GM13976 (cell line): ENCODE measurements at regions not wholly inside any gene's neighbourhood (a gene's known extent, or its start where the extent isn't known, plus 50 kb on each side); places are given as distances from the start of the nearest gene placed in this dataset.

ENCODE experiments used
- DNase-seq: peaks from one replicate; pipeline ENCODE4 v3.0.0; 2012; ENCODE audit warnings: low spot score
- CTCF ChIP-seq: IDR thresholded peaks from 2 replicates; pipeline ENCODE4 v1.5.1; 2012; ENCODE audit warnings: borderline replicate concordance, mild to moderate bottlenecking; ENCODE audit not compliant: insufficient read depth; ENCODE audit errors: extremely low read depth, missing control alignments, control extremely low read depth
- in situ Hi-C: fragments of 300-500 bp; cut with MboI; formaldehyde crosslinking; loops from one replicate; pipeline ENCODE4 v1.12.0; 2022; ENCODE audit warnings: low sequenced_read_pairs, mixed read lengths, inconsistent platforms; ENCODE audit not compliant: unreplicated experiment

DNA sequence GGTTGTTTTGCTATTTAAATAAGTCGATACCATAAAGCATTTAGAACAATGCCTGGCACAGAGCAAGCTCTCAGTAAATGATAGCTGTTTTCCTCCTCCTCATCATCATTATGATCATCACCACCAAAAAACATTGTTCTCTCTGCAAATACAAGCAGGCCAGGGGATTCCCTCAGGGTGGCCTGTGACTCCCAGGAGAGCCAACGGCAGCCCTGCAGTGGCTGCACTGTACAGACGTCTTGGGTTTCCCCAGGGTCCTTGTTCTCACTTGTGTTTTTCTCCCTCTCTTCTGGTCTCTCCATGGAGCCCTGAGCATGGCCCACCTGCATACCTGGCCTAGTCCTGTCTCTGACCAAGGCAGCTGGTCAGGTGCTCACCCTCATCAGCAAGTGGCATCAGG lies 290.9 kb upstream of the PWP1 start:
- no peak for TF ChIP-seq CTCF
- peak; percentile 28 for DNase-seq
- in situ Hi-C loops: no loop called here

DNA sequence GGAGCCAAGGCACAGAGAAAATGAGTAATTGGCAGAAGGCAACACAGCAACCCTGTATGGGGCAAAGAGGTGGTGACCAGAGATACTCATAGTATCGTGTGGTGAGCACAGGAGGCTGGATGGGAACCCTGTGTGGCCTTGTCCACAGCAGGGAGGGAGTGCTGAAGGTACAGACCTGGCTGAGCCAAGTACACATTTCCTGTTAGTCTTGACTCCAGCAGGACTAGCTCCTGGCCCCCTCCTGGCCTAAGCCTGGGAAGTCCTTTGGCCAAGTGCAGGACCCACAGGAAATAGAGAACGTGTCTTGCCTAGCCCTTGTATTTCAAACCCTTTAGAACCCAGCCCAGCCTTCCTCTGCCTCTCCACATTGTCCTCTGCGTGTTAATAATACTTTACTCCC lies 289.8 kb upstream of the PWP1 start:
- no peak for TF ChIP-seq CTCF
- DNase-seq: no peak
- in situ Hi-C loops: no loop called here

GRCh38 chr12:107396991-107397390 lies 288.6 kb upstream of the PWP1 start:
- no peak for TF ChIP-seq CTCF
- no peak for DNase-seq
- in situ Hi-C loops: no loop called here

DNA sequence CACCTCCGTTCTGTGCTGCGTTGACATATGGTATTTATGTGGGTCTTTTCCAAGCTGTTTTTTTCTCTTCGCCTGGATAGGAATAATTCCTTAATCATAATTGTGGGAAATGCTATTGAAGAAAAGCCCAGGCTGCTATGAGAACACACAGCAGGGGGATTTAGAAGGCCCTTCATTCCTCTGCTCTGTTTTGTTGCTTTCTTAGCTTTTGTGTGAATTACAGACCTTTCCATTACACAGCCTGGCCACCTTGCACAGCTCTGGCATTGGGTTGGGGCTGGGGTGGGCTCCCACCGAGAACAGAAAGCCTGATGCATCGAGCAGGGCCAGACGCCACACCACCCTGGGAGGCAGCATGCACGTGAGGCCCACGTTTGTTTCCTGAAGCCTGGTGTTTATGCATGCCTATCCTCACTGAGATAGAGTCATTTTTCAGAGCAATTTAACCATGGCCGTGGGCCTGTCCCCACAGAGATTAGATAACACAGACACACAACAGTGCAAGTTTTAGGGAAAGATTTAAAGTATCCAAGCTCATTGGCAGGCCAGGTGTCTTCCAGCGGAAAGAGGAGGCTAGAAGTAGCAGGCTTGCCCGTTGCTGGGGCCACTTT lies 287.6 kb upstream of the PWP1 start:
- in situ Hi-C loops: no loop called here
- TF ChIP-seq CTCF: no peak
- DNase-seq: no peak

- TF ChIP-seq CTCF: no peak
- DNase-seq: no peak
- in situ Hi-C loops: no loop called here
Observed at GRCh38 chr12:107399046-107399445, 286.6 kb upstream of the PWP1 start.

DNA sequence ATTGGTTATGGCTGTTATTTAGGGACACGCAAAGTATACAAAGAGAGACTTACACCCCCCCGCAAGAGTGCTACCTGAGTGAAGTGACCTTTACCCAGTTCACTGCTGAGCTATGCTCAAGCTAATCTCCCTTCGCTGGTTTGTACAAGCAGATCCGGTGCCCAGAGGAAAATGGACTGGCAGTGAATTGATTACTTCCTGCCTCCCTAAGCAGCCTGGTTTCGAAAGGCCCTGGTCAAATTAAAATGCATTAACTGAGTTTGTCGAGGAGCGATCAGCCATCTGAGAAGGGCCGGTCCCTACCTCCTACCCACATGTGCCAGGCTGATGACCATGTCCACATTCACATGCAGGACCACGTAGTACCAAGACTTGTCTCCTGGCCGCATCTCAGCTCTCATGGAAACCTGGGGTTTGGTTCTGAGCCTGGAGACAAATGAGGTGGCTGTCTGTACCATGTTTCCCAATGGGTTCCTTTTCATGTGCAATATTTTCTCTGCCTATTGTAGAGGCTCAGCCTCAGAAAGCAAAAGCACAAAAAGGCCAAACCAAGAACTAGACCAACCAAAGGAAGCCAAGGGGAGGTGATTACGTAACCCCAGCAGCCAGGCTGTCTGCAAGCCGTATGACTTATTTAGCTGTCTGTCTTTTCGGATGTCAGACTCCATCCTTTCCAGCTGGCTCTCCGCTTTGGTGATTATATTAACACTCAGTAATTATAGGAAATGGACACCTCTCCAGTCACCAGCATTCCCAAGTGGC lies 284.7 kb upstream of the PWP1 start:
- no peak for DNase-seq
- no peak for TF ChIP-seq CTCF
- in situ Hi-C loops: loop anchor here (10.0 to 25.0 kb wide), 2 partner anchors 211 to 266 kb away; no protein-coding TSS in a partner anchor
